GM12878 (cell line): ENCODE measurements at regions not wholly inside any gene's neighbourhood (a gene's known extent, or its start where the extent isn't known, plus 50 kb on each side); places are given as distances from the start of the nearest gene placed in this dataset.

Source experiments
- CREM ChIP-seq: IDR thresholded peaks from 2 replicates; pipeline ENCODE4 v1.6.1; 2014; ENCODE audit warnings: antibody characterized with exemption, low read depth
- CTCF ChIP-seq, 3 experiments: IDR thresholded peaks in 2 of 3; conservative IDR thresholded peaks in 1 of 3; 2 replicates each; pipeline ENCODE4 v1.5.1; 2011; ENCODE audit warnings: low read depth in 3 of 3, low read length in 3 of 3, mild to moderate bottlenecking in 3 of 3, control low read depth in 2 of 3, moderate library complexity in 2 of 3, inconsistent platforms in 1 of 3, mixed read lengths in 1 of 3; ENCODE audit not compliant: control insufficient read depth in 2 of 3, insufficient read depth in 1 of 3; ENCODE audit errors: extremely low read depth in 1 of 3
- ETV6 ChIP-seq, 2 experiments: fragments of 450-650 bp in 1 of 2; IDR thresholded peaks in 1 of 2; conservative IDR thresholded peaks in 1 of 2; 2 replicates each; pipeline ENCODE4 v1.6.1; 2014; ENCODE audit warnings: antibody characterized with exemption in 1 of 2, borderline replicate concordance in 1 of 2, low read depth in 1 of 2, mild to moderate bottlenecking in 1 of 2, moderate library complexity in 1 of 2
- EZH2 ChIP-seq: IDR thresholded peaks from 2 replicates; pipeline ENCODE4 v1.6.1; 2012; ENCODE audit warnings: low read depth, mild to moderate bottlenecking, control low read depth, inconsistent platforms, low read length, borderline replicate concordance; ENCODE audit not compliant: control insufficient read depth
- JUNB ChIP-seq: IDR thresholded peaks from 2 replicates; pipeline ENCODE4 v1.6.1; 2016; ENCODE audit warnings: antibody characterized with exemption, mild to moderate bottlenecking
- KDM1A ChIP-seq: fragments of 200-600 bp; sonication (generic); IDR thresholded peaks from 2 replicates; pipeline ENCODE4 v1.6.1; 2016; ENCODE audit warnings: borderline replicate concordance
- NKRF ChIP-seq: fragments of 450-650 bp; conservative IDR thresholded peaks from 2 replicates; pipeline ENCODE4 v1.6.1; 2017; ENCODE audit warnings: mild to moderate bottlenecking, moderate library complexity
- POLR2AphosphoS5 ChIP-seq: IDR thresholded peaks from 2 replicates; pipeline ENCODE4 v1.6.1; 2011; ENCODE audit warnings: mild to moderate bottlenecking, low read length, inconsistent platforms
- RAD51 ChIP-seq: fragments of 450-650 bp; IDR thresholded peaks from 2 replicates; pipeline ENCODE4 v1.6.1; 2016; ENCODE audit warnings: moderate library complexity, mild to moderate bottlenecking, inconsistent platforms
- RFX5 ChIP-seq: IDR thresholded peaks from 2 replicates; pipeline ENCODE4 v1.6.1; 2011; ENCODE audit warnings: low read depth, low read length, improper control_type of control experiment
- SP1 ChIP-seq: IDR thresholded peaks from one replicate; pipeline ENCODE4 v1.6.1; 2011; ENCODE audit warnings: low read depth, low read length
- YY1 ChIP-seq: IDR thresholded peaks from 2 replicates; pipeline ENCODE4 v1.6.1; 2011; ENCODE audit warnings: low read depth, mild to moderate bottlenecking, low read length
- ZBED1 ChIP-seq: IDR thresholded peaks from 2 replicates; pipeline ENCODE4 v1.6.1; 2016; ENCODE audit warnings: borderline replicate concordance
- TF ChIP-seq, protein P1 (sequence below): fragments of 450-650 bp; IDR thresholded peaks from 2 replicates; pipeline ENCODE4 v1.6.1; 2017; ENCODE audit warnings: mild to moderate bottlenecking, moderate library complexity

GRCh38 chr6:90387383-90387775, 90.7 kb upstream of the BACH2 start:
- TF ChIP-seq YY1 (no peak), RAD51 (no peak), ETV6 (conservative IDR thresholded peaks at IDR 0.05 in 1 of 2, IDR thresholded peaks at IDR 0.05 in 1 of 2; ENCODE audit: borderline replicate concordance in 1 of 2, low read depth in 1 of 2) (no peak), RFX5 (no peak), JUNB (no peak), CREM (no peak), POLR2AphosphoS5 (no peak), ZBED1 (no peak), EZH2 (no peak), CTCF (IDR thresholded peaks at IDR 0.05 in 2 of 3, conservative IDR thresholded peaks at IDR 0.05 in 1 of 3; ENCODE audit: control insufficient read depth in 2 of 3, extremely low read depth in 1 of 3, insufficient read depth in 1 of 3, low read depth in 3 of 3, low read length in 3 of 3) (no peak), NKRF (no peak), KDM1A (no peak), SP1 (no peak)
- TF ChIP-seq, protein P1, sequence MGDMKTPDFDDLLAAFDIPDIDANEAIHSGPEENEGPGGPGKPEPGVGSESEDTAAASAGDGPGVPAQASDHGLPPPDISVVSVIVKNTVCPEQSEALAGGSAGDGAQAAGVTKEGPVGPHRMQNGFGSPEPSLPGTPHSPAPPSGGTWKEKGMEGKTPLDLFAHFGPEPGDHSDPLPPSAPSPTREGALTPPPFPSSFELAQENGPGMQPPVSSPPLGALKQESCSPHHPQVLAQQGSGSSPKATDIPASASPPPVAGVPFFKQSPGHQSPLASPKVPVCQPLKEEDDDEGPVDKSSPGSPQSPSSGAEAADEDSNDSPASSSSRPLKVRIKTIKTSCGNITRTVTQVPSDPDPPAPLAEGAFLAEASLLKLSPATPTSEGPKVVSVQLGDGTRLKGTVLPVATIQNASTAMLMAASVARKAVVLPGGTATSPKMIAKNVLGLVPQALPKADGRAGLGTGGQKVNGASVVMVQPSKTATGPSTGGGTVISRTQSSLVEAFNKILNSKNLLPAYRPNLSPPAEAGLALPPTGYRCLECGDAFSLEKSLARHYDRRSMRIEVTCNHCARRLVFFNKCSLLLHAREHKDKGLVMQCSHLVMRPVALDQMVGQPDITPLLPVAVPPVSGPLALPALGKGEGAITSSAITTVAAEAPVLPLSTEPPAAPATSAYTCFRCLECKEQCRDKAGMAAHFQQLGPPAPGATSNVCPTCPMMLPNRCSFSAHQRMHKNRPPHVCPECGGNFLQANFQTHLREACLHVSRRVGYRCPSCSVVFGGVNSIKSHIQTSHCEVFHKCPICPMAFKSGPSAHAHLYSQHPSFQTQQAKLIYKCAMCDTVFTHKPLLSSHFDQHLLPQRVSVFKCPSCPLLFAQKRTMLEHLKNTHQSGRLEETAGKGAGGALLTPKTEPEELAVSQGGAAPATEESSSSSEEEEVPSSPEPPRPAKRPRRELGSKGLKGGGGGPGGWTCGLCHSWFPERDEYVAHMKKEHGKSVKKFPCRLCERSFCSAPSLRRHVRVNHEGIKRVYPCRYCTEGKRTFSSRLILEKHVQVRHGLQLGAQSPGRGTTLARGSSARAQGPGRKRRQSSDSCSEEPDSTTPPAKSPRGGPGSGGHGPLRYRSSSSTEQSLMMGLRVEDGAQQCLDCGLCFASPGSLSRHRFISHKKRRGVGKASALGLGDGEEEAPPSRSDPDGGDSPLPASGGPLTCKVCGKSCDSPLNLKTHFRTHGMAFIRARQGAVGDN = no peak
